DND-41 (cell line): ENCODE measurements at regions not wholly inside any gene's neighbourhood (a gene's known extent, or its start where the extent isn't known, plus 50 kb on each side); places are given as distances from the start of the nearest gene placed in this dataset.

ENCODE experiments used
- EZH2 ChIP-seq: IDR thresholded peaks from 3 replicates; pipeline ENCODE4 v1.6.1; 2012; ENCODE audit warnings: borderline replicate concordance, low read depth, mild to moderate bottlenecking, moderate library complexity, low read length, inconsistent platforms; ENCODE audit not compliant: severe bottlenecking
- TF ChIP-seq, protein P1 (sequence below): IDR thresholded peaks from 2 replicates; pipeline ENCODE4 v1.5.1; 2012; ENCODE audit warnings: borderline replicate concordance, low read length, moderate library complexity, mild to moderate bottlenecking; ENCODE audit not compliant: poor library complexity, severe bottlenecking; ENCODE audit errors: extremely low read depth

DNA sequence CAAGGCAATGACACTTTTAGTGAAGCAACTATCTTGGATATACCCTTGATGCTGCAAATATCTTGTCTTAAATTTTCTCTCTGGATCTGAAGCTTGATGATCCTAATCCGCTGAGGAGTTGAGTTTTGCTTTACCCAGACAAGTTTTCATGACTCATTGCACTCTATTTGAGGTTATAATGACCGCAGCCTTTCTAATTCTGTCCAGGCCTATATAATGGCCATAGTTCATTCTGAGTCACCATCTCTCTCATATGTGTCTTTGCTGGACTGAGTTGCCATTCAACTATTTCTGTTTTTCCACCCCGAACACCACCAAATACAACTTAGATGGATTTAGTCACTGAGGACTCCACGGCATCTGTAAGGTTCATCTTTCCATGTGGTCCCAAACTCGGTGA is 802.1 kb upstream of the FAM98A start:
- TF ChIP-seq, protein P1, sequence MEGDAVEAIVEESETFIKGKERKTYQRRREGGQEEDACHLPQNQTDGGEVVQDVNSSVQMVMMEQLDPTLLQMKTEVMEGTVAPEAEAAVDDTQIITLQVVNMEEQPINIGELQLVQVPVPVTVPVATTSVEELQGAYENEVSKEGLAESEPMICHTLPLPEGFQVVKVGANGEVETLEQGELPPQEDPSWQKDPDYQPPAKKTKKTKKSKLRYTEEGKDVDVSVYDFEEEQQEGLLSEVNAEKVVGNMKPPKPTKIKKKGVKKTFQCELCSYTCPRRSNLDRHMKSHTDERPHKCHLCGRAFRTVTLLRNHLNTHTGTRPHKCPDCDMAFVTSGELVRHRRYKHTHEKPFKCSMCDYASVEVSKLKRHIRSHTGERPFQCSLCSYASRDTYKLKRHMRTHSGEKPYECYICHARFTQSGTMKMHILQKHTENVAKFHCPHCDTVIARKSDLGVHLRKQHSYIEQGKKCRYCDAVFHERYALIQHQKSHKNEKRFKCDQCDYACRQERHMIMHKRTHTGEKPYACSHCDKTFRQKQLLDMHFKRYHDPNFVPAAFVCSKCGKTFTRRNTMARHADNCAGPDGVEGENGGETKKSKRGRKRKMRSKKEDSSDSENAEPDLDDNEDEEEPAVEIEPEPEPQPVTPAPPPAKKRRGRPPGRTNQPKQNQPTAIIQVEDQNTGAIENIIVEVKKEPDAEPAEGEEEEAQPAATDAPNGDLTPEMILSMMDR = no peak
- no peak for TF ChIP-seq EZH2
